ENCODE measurements at regions not wholly inside any gene's neighbourhood (a gene's known extent, or its start where the extent isn't known, plus 50 kb on each side); places are given as distances from the start of the nearest gene placed in this dataset.

- peaks cover 0 to 7% of the 10 kb centered on the region in 2 donors for H3K9me3 ChIP-seq
- ATAC-seq (no peak), DNase-seq (no peak)
- H3K36me3 ChIP-seq: no peaks in the 10 kb centered on the region
- H3K4me3 ChIP-seq: no peak overlapping the region
- H3K27me3 ChIP-seq: no peaks in the 10 kb centered on the region
- intact Hi-C loops (cut with DNase I): no loop called here
- H3K27ac ChIP-seq: no peak overlapping the region
- no peak for TF ChIP-seq CTCF (IDR thresholded peaks at IDR 0.05)
- no peaks in the 10 kb centered on the region for H3K4me1 ChIP-seq
These were observed 517.0 kb downstream of the GADD45G start for GRCh38 chr9:90121762-90122161.

- Histone ChIP-seq H3K36me3 (no peaks in the 10 kb centered on the region), H3K4me3 (no peak overlapping the region), H3K27me3 (no peaks in the 10 kb centered on the region), H3K9me3 (peaks cover 0 to 7% of the 10 kb centered on the region in 2 donors), H3K4me1 (no peaks in the 10 kb centered on the region), H3K27ac (no peak overlapping the region)
- no peak for TF ChIP-seq CTCF (IDR thresholded peaks at IDR 0.05)
- intact Hi-C loops (cut with DNase I): no loop called here
- no peak for ATAC-seq
- DNase-seq: peak in 2 of 4 donors; percentile 71 to 79
These were observed 517.7 kb downstream of the DIRAS2 start for GRCh38 chr9:90124961-90125360.

GRCh38 chr9:90127923-90128322 lies 514.7 kb downstream of the DIRAS2 start:
- Histone ChIP-seq H3K9me3 (peaks cover 0 to 7% of the 10 kb centered on the region in 2 donors), H3K4me3 (no peak overlapping the region), H3K27me3 (no peaks in the 10 kb centered on the region), H3K36me3 (no peaks in the 10 kb centered on the region), H3K27ac (no peak overlapping the region), H3K4me1 (no peaks in the 10 kb centered on the region)
- TF ChIP-seq CTCF (IDR thresholded peaks at IDR 0.05): no peak
- ATAC-seq: no peak
- DNase-seq: no peak
- intact Hi-C loops (cut with DNase I): no loop called here

- no peak for ATAC-seq
- Histone ChIP-seq H3K27ac (no peak overlapping the region), H3K36me3 (no peaks in the 10 kb centered on the region), H3K4me3 (no peak overlapping the region), H3K9me3 (no peaks in the 10 kb centered on the region), H3K4me1 (no peaks in the 10 kb centered on the region), H3K27me3 (no peaks in the 10 kb centered on the region)
- intact Hi-C loops (cut with DNase I): no loop called here
- TF ChIP-seq CTCF (IDR thresholded peaks at IDR 0.05): no peak
- DNase-seq: no peak
These were observed 513.9 kb downstream of the DIRAS2 start for GRCh38 chr9:90128587-90129190.

GRCh38 chr9:90129446-90129845 lies 513.2 kb downstream of the DIRAS2 start:
- intact Hi-C loops (cut with DNase I): no loop called here
- ATAC-seq (no peak), DNase-seq (no peak)
- H3K4me1 ChIP-seq: no peaks in the 10 kb centered on the region
- no peaks in the 10 kb centered on the region for H3K9me3 ChIP-seq
- no peak for TF ChIP-seq CTCF (IDR thresholded peaks at IDR 0.05)
- H3K27me3 ChIP-seq: no peaks in the 10 kb centered on the region
- no peak overlapping the region for H3K27ac ChIP-seq
- no peaks in the 10 kb centered on the region for H3K36me3 ChIP-seq
- H3K4me3 ChIP-seq: no peak overlapping the region
